LNCaP clone FGC (cell line): ENCODE measurements at regions not wholly inside any gene's neighbourhood (a gene's known extent, or its start where the extent isn't known, plus 50 kb on each side); places are given as distances from the start of the nearest gene placed in this dataset.

Experiments used
- DNase-seq: peaks from one replicate; pipeline ENCODE4 v3.0.0-alpha.2; 2011; ENCODE audit warnings: low read depth
- H3K4me3 ChIP-seq: 2 replicates; pipeline ENCODE4 v1.5.1; 2011; ENCODE audit warnings: mild to moderate bottlenecking, low read depth, low read length, control low read depth
- TF ChIP-seq, protein P1 (sequence below): IDR thresholded peaks from 2 replicates; pipeline ENCODE4 v1.5.1; 2012; ENCODE audit warnings: mild to moderate bottlenecking; ENCODE audit not compliant: control insufficient read depth, insufficient read depth; ENCODE audit errors: extremely low read depth

DNA sequence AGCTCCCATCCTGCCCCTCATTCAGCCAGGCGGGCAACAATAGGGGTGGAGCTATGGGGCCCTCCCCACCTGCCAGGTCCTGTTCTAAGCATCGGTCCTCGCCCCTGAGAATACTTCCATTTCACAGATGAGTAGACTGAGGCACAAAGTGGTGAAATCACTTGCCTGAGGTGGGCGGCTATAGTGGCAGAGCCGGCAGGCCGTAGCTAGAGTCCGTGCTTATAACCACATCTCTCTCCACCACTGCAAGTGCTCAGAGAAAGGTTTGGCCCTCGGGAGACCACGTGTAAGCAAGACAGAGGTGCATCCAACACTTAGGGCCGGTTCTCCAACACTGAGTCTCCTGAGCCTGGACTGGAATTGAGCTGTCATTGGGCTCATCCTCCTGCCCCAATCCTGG lies 145.8 kb upstream of the UNC5B start:
- DNase-seq, result no peak
- H3K4me3 ChIP-seq, result no peak overlapping the region
- TF ChIP-seq, protein P1, sequence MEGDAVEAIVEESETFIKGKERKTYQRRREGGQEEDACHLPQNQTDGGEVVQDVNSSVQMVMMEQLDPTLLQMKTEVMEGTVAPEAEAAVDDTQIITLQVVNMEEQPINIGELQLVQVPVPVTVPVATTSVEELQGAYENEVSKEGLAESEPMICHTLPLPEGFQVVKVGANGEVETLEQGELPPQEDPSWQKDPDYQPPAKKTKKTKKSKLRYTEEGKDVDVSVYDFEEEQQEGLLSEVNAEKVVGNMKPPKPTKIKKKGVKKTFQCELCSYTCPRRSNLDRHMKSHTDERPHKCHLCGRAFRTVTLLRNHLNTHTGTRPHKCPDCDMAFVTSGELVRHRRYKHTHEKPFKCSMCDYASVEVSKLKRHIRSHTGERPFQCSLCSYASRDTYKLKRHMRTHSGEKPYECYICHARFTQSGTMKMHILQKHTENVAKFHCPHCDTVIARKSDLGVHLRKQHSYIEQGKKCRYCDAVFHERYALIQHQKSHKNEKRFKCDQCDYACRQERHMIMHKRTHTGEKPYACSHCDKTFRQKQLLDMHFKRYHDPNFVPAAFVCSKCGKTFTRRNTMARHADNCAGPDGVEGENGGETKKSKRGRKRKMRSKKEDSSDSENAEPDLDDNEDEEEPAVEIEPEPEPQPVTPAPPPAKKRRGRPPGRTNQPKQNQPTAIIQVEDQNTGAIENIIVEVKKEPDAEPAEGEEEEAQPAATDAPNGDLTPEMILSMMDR, result no peak

DNA sequence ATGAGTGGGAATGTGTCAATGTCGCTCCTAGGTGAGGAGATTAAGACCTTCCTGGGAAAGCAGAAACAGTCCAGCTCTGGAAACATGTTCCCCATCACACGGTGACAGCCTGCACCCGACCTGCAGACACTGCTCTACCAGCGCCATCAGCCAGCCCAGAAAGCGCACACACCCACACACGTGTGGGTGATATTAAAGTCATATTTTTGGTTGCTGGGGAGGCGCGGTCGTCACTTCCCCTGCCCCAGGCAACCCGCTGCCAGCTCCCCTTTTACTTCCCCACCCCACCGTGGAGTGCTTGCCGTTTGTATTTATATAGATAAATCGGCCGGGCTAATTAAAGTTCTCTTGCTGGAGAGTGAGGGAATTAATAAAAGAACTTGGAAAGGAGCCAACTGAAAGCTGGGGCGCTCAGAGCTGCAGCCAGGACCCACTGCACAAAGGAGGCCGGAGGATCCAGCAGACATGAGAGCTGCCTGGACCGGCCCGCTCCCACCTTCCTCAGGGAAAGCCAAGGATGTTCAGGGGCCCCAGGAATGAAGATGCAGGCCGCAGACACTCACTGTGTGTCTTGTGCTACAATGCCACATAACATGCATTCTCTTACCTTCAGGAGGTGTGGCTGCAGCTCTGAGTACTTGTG lies 145.2 kb upstream of the UNC5B start:
- H3K4me3 ChIP-seq, result no peak overlapping the region
- no peak for DNase-seq
- TF ChIP-seq, protein P1, result no peak

DNA sequence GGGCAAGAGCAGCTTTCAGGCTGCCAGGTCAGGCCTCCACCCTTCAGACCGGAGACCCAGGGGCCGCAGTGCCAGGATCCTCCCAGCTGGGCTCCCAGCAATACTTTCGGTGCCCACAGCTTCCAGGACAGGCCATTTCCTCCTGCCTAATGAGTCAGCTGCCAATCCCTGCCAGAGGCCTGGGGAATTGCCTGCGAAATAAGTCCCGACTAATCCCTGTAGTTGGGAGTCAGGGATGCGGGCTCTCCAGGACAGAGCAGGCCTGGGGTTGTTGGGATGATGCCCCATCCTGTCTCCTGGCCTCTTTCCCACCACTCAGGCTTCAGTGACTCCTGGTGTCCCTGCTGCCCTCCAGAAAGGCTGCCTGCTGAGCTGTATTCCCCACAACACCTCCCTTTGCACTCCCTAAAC lies 143.5 kb upstream of the UNC5B start:
- no peak overlapping the region for H3K4me3 ChIP-seq
- DNase-seq, result no peak
- TF ChIP-seq, protein P1, result no peak

DNA sequence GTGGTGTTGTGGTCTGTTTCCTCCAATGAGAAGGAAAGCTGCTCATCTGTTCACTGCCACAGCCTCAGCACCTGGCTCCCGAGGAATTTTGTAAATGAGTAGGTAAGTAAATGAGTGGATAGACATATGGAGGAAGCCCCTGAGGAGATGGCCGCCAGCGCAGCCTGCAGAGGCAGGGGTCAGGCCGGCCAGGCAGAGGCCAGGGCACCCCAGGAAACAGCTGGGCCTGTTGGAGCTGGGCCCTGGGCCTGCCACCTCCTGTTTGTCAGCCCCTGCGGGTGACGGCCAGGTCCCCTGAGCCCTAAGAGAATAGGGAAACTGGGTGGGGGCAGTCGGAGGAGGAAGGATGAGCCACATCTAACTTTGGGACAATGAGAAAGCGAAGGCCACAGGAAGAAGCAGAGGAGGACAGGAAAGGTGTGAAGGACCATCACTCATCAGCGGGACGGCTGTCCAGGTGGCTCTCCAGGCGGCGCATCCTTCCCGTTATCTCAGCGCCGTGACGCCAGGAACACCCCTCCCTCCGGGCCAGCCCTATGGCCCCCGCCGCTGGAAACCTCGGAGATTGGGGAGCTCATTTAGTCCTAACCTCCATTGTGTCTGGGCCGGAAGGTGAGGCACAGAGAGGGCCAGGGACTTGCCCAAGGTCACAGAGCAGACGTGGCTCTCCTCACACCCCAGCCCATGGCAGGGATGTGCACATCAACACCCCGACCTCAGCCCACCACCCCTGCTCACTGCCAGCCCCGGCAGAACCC lies 142.3 kb upstream of the UNC5B start:
- no peak for DNase-seq
- TF ChIP-seq, protein P1, result no peak
- H3K4me3 ChIP-seq, result no peak overlapping the region

DNA sequence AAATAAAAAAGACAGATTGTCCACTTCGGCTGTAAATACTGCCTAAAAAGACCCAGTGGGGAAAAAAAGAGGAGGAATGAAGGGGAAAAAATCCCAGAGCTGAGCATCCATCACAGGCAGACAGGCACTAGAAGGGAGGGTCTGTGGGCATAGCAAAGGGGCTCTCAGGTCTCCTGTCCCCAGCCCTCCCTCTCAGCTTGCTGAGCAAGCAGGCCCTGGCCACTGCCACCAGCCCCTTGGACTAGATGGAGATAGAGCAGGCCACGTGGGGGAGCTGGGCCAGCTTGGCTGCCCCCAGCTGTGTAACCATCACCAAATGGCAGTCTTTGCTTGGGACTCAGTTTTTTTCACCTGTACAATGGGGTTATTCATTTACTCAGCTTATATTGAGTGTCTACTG lies 141.6 kb upstream of the UNC5B start:
- no peak overlapping the region for H3K4me3 ChIP-seq
- no peak for DNase-seq
- TF ChIP-seq, protein P1, result no peak

DNA sequence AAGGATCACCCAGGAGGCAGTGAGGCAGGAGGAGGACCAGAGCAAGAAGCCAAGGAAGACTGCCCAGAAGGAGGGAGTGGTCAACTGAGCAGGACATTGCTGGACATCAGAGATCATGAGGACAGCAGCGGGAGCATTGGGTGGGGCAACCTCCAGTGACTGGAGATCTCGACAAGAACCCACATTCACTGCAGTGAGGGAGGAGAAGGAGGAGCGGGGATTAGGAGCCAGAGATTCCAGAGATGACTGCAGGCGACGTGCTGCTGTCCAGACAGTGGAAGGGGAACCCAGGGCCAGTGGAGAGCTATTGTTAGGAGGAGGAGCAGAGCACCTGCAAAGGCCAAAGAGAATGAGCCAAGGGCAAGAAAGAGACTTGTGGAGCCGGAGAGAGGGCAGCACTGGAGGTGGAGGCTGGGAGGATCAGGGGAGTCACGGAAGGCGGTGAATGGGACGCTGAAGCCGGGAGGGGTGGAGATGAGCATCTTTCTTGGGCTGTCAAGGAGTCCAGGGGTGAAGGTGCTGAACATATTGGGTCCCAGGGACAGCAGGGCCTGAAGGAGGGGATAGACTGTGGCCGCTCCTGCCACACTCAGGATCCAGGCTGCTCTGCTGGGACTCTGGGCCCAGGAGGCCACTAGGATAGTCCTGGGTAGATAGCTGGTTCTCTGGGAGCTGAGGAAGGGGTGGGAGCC lies 140.1 kb upstream of the UNC5B start:
- no peak for DNase-seq
- no peak overlapping the region for H3K4me3 ChIP-seq
- TF ChIP-seq, protein P1, result no peak
